T-helper 2 cell (primary cell): ENCODE measurements at regions not wholly inside any gene's neighbourhood (a gene's known extent, or its start where the extent isn't known, plus 50 kb on each side); places are given as distances from the start of the nearest gene placed in this dataset.

ENCODE experiments used
- DNase-seq, 5 experiments: peaks; one replicate each; pipeline versions ENCODE4 v3.0.0 to v3.0.0-alpha.2; 2012 to 2022

DNA sequence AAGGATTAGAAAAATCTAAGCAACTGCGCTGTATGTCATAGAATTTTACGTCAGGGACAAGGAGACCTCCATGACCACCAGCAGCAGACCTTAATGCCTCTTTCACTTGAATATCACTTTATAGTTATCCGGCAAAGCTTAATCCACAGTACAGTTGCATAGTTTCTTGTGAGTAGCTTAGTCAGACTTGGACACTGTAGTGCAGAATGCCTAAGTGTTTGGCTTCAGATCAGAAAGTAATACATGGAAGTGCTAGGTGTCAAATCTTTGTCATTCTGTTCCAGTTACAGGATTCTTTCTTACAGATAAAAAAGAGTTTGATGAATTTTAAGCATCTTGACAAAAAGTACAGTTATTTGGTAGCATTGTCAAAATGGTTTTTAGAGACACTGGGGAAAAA is 239.9 kb upstream of the PAPPA start:
- DNase-seq, result no peak

DNA sequence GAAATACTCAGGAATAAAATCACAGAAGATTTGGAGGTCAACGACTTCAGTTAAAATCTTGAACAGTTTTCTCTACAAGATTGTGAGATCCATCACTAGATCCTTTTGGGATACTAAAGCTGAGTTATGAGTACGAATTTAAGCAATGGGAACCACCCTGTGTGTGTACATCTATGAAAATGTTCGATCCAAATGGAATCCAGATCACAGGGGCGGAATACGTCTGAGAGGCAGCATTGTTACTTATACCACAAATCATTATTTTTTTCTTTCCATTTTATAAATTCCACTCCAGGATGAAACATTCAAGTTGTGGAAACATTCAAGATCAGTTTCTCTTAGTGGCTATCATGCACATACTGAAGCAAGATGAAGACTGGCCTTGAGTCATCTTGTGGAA is 239.3 kb upstream of the PAPPA start:
- DNase-seq, result no peak

GRCh38 chr9:115921301-115921700 is 232.3 kb upstream of the PAPPA start:
- DNase-seq, result no peak

- DNase-seq, result peak in 1 of 5 experiments; percentile 29
These were observed 231.1 kb upstream of the PAPPA start for GRCh38 chr9:115922444-115922843.

DNA sequence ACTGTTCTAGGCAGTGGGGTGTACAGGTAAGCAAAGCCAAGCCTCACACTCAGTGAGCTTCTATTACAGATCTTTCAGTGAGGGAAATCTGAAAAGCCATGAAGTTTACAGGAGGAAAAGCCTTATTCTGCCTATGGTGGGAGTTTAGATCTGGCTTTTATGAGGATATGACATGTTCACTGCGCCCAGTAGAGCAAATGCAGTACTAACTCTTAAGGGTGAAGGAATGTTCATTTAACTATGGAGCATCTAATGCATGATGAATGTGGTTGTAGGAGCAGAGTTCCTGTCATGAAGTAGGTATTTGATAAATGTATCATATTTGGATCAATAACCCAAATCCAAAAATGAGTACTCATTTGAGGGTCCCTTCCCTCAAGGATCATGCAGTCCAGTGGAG is 230.2 kb upstream of the PAPPA start:
- DNase-seq, result no peak

DNA sequence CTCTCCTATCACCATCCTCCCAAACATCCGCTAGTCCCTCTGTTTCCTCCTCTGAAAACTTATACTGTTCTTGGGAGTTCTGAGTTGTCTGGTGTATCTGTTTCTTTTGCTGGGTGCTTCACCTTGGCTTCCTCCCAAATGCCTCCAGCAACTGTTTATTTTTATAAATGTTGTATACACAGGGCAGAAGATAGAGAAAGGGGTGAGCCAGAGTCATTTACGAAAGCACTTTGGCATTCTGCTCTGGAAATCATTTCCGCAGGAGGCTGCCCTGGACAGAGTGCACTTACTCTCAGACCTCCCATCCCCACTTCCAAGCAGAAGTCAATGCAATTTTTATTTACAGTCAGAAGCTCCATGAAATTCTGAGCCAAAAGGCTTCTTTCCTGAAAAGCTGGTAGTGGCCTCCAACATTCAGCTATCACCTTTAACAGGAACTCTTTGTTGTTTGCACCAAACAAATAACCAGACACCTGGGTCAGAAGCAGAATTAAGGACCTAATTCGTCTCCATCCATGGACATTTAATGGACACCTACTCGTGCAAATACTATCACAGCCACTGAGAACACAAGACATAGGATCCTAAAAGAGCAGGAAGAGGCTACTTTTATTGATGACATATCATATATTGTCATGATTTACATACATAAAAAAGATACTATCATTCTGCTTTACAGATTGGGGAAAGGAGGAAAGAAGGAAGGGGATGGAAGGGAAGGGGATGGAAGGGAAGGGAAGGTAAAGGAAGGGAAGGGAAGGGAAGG is 229.5 kb upstream of the PAPPA start:
- DNase-seq, result no peak

GRCh38 chr9:115924669-115924987 is 229.0 kb upstream of the PAPPA start:
- no peak for DNase-seq

GRCh38 chr9:115925424-115925823 is 228.2 kb upstream of the PAPPA start:
- no peak for DNase-seq

DNA sequence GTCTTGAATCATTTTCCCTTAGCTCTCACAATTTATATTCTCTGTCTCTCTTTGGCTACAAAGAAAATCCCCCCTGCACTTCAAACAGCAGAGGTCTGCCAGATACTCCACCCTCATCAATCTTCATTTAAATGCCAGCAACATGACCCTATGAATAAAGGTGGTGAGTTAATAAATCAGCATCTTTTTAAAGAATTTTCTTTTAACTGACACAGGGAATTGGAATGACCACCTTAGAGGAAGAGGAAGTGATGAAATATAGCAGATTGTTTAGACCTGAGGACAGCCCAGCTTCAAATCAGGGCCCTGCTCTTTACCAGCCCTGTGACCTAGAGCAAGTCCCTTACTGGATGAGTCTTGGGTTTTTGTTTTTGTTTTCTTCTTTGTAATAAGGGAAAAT is 223.1 kb upstream of the PAPPA start:
- no peak for DNase-seq

- no peak for DNase-seq
These were observed 215.1 kb upstream of the PAPPA start for GRCh38 chr9:115938479-115938878.

GRCh38 chr9:115939065-115939765 is 214.4 kb upstream of the PAPPA start:
- no peak for DNase-seq

GRCh38 chr9:115941561-115942315 is 211.9 kb upstream of the PAPPA start:
- no peak for DNase-seq

- no peak for DNase-seq
These were observed 210.0 kb upstream of the PAPPA start for GRCh38 chr9:115943431-115944165.

DNA sequence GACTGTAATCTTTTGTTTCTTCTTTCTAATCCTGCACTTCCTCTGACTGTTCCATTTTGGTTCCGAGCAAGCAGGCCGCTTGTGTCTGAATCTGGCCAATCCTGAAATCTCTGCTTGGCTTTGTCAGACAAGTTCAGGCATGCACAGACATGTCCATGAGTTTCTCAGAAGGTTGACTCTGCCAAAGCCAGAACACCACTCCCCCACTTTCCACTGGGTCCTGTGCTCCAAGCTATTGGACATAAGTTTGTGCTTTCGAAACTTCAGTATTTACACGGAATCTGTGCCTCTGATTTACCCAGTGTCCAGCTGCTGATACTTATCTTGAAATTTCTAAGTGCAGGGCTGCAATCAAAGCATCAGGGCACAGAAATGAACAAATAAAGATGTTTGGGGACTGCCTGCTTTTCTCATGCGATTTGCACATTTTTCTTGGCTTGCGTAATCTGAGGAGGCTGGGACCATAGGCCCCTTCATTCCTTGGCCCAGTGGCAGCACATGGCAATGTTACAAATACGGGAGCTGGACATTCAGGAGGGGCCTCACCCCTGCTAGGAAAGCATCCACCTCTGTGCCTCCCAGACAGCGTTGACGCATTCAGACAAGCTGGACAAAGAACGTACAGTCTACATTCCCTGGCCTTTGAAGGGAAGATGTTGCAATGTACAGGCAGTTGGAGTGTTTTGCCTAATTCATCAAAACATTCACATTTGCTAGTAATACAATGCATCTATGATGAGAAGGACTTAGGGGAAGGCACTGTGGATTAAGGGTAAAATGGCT is 209.2 kb upstream of the PAPPA start:
- no peak for DNase-seq

DNA sequence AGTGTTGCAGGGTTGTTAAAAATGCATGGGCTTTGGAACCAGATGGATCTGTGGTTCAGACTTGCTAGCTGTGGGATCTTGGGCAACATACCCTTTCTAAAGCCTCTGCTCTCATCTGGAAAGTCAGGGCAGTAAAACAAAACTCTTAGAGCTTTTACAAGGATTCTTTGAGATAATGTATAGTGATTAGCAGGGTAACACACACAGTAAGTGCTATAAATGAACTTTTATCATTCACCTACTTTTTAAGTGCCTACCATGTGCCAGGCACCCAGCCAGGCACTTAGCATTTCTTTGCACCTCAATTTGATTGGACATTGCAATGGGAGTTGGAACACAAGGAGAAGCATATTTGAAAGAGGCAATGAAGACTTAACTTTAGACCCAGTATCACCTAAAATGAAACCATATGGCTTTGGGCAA is 208.6 kb upstream of the PAPPA start:
- DNase-seq, result no peak

GRCh38 chr9:115946530-115946929 is 207.1 kb upstream of the PAPPA start:
- DNase-seq, result no peak

DNA sequence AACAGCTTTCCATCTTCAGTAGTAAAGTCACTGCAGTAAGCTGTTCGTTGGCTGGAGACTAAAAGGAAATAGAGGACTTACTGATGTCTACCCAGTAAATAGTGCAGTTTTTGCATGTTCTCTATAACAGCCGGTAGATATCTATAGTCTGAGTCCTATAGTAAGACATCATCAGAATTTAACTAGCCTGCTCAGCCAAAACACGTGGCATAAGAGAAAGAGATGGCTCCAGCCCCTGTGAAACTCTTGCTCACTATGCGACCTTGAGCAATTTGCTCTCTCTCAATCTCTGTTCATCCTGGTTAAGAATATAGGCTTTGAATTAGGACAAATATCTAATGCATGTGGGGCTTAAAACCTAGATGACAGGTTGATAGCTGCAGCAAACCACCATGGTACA is 201.6 kb upstream of the PAPPA start:
- DNase-seq, result no peak

- no peak for DNase-seq
These were observed 200.9 kb upstream of the PAPPA start for GRCh38 chr9:115952430-115953292.

- DNase-seq, result no peak
These were observed 197.2 kb upstream of the PAPPA start for GRCh38 chr9:115956371-115956770.

DNA sequence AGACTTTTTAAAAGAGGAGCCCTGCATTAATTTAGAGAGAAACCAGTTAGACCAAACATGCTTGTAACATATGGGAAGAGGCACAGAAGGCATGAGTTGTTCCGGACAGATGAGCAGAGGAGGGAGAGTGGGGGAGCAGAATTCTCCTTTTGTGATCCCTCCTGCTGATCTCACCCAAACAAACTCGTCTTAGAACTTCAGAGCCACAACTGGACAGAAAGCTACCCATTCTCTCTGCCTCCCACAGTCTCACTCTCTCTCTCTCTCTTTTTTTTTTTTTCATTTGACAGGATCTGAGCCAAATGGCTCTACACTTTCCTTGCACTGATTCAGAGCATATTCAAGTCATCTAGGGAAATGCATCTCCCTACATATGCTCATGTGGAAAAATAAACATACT is 196.0 kb upstream of the PAPPA start:
- no peak for DNase-seq

DNA sequence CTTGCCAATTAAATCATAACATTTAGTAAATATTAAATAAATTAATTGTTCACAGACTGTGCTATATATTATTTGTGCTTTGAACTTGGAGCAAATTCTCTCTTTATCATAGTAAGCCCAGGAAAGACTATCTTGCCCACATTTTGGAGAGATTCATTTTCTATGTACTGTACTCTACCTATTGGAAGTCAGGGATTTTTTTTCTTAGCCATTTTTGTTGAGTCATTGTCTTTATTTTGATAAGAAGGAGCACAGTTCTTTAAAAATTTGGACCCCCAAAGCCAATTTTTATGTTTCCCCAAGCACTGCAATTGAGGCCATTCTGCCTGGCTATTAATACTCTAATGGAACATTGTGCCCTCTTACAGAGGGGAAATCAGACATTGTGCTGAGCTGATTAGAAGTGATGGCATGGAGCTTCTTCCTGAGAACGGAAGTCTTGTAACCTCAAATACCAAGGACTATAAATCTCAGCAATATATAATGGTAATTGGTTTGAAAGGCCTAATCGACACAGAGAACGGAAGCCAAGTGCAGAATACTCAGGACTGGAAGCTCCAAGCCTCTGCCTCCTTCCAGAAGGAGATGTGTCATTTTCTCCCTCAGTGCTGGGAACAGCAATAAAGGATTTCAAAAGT is 188.8 kb upstream of the PAPPA start:
- no peak for DNase-seq
